SK-N-SH (cell line): ENCODE measurements at regions not wholly inside any gene's neighbourhood (a gene's known extent, or its start where the extent isn't known, plus 50 kb on each side); places are given as distances from the start of the nearest gene placed in this dataset.

Experiments
- CTCF ChIA-PET: fragments of 300-600, 350-600 bp; formaldehyde crosslinking; extraction: SDS; loops from one replicate; lab custom pipeline; 2021; lab: Yijun Ruan, JAX
- POLR2A ChIA-PET: fragments of 350-600 bp; sonication (Branson Sonifier 250); formaldehyde crosslinking; extraction: SDS; loops from one replicate; lab custom pipeline; 2020; ENCODE audit warnings: antibody characterized with exemption, inconsistent platforms; lab: Yijun Ruan, JAX
- DNase-seq: peaks from one replicate; pipeline ENCODE4 v3.0.0; 2012
- H2AFZ ChIP-seq: fragments of 200-600 bp; sonication (generic); 2 replicates; pipeline ENCODE4 v1.8.1; 2016; ENCODE audit warnings: antibody characterized with exemption, mild to moderate bottlenecking, low read depth
- H3F3A ChIP-seq: fragments of 200-600 bp; sonication (generic); replicated peaks from 2 replicates; pipeline ENCODE3; 2016; ENCODE audit warnings: antibody characterized with exemption, mild to moderate bottlenecking; ENCODE audit not compliant: insufficient read depth
- H3K27ac ChIP-seq, 2 experiments: fragments of 200-500 bp in 1 of 2; fragments of 200-600 bp in 1 of 2; sonication (Bioruptor generic) in 1 of 2; sonication (generic), shearing (Covaris generic) in 1 of 2; 2 replicates each; pipeline versions ENCODE4 v1.5.1 to v1.6.1; 2014 to 2016; ENCODE audit warnings: low read depth in 2 of 2, inconsistent platforms in 1 of 2, low read length in 1 of 2, mild to moderate bottlenecking in 1 of 2, mixed read lengths in 1 of 2
- H3K27me3 ChIP-seq: fragments of 200-600 bp; sonication (generic), shearing (Covaris generic); 2 replicates; pipeline ENCODE4 v1.6.1; 2016; ENCODE audit warnings: mixed run types; ENCODE audit not compliant: insufficient read depth
- H3K36me3 ChIP-seq, 2 experiments: fragments of 200-500 bp in 1 of 2; fragments of 200-600 bp in 1 of 2; sonication (Bioruptor generic) in 1 of 2; sonication (generic) in 1 of 2; replicated peaks in 1 of 2; 2 replicates each; pipeline versions ENCODE3 to v1.5.1; 2014 to 2016; ENCODE audit warnings: low read length in 1 of 2, mild to moderate bottlenecking in 1 of 2; ENCODE audit not compliant: insufficient read depth in 2 of 2, control insufficient read depth in 1 of 2
- H3K4me1 ChIP-seq, 2 experiments: fragments of 200-500 bp in 1 of 2; fragments of 200-600 bp in 1 of 2; sonication (Bioruptor generic) in 1 of 2; sonication (generic), shearing (Covaris generic) in 1 of 2; 2 replicates each; pipeline versions ENCODE4 v1.5.1 to v1.6.1; 2014 to 2016; ENCODE audit warnings: low read depth in 1 of 2, low read length in 1 of 2, mixed run types in 1 of 2; ENCODE audit not compliant: insufficient read depth in 2 of 2, control insufficient read depth in 1 of 2
- H3K4me2 ChIP-seq: fragments of 200-600 bp; sonication (generic), shearing (Covaris generic); 2 replicates; pipeline ENCODE4 v1.6.1; 2017; ENCODE audit warnings: mixed run types
- H3K4me3 ChIP-seq, 2 experiments: fragments of 200-500 bp in 1 of 2; fragments of 200-600 bp in 1 of 2; sonication (Bioruptor generic) in 1 of 2; sonication (generic), shearing (Covaris generic) in 1 of 2; 2 replicates each; pipeline versions ENCODE4 v1.5.1 to v1.8.1; 2014 to 2016; ENCODE audit warnings: low read depth in 2 of 2, inconsistent platforms in 1 of 2, low read length in 1 of 2, mild to moderate bottlenecking in 1 of 2, mixed read lengths in 1 of 2, moderate library complexity in 1 of 2
- H3K79me2 ChIP-seq: fragments of 200-600 bp; sonication (generic); 2 replicates; pipeline ENCODE4 v1.8.1; 2017; ENCODE audit warnings: mild to moderate bottlenecking; ENCODE audit not compliant: insufficient read depth
- H3K9ac ChIP-seq: fragments of 200-600 bp; sonication (generic); 2 replicates; pipeline ENCODE4 v1.6.1; 2017; ENCODE audit warnings: mixed run types
- H3K9me2 ChIP-seq: fragments of 200-600 bp; sonication (generic); 2 replicates; pipeline ENCODE4 v1.6.1; 2017; ENCODE audit warnings: mixed run types
- H3K9me3 ChIP-seq: fragments of 200-600 bp; sonication (generic); 2 replicates; pipeline ENCODE4 v1.6.1; 2017; ENCODE audit warnings: mixed run types, mild to moderate bottlenecking, moderate library complexity
- H4K20me1 ChIP-seq: fragments of 200-600 bp; sonication (generic); 2 replicates; pipeline ENCODE4 v1.6.1; 2017; ENCODE audit warnings: mild to moderate bottlenecking, mixed run types; ENCODE audit not compliant: insufficient read depth
- CHD2 ChIP-seq: fragments of 150-350 bp; IDR thresholded peaks from 2 replicates; pipeline ENCODE4 v1.6.1; 2018; ENCODE audit warnings: low read length; ENCODE audit not compliant: partially characterized antibody
- FOSL2 ChIP-seq: IDR thresholded peaks from 2 replicates; pipeline ENCODE4 v1.4.0; 2012; ENCODE audit warnings: low read depth, mild to moderate bottlenecking, moderate library complexity, borderline replicate concordance
- GABPA ChIP-seq: IDR thresholded peaks from 2 replicates; pipeline ENCODE4 v1.4.0; 2012; ENCODE audit warnings: low read depth, mild to moderate bottlenecking
- JUND ChIP-seq: IDR thresholded peaks from 2 replicates; pipeline ENCODE4 v1.4.0; 2012
- MEF2A ChIP-seq: IDR thresholded peaks from 2 replicates; pipeline ENCODE4 v1.4.0; 2012; ENCODE audit warnings: low read depth, borderline replicate concordance
- MXI1 ChIP-seq: IDR thresholded peaks from 2 replicates; pipeline ENCODE4 v1.6.1; 2012; ENCODE audit warnings: mild to moderate bottlenecking, low read depth, low read length, improper control_type of control experiment
- NRF1 ChIP-seq: IDR thresholded peaks from 2 replicates; pipeline ENCODE4 v1.6.1; 2012; ENCODE audit warnings: low read depth, mild to moderate bottlenecking, low read length
- POLR2AphosphoS5 ChIP-seq: IDR thresholded peaks from 2 replicates; pipeline ENCODE4 v1.6.1; 2012; ENCODE audit warnings: low read depth, low read length
- RFX5 ChIP-seq: IDR thresholded peaks from 2 replicates; pipeline ENCODE4 v1.6.1; 2012; ENCODE audit warnings: mild to moderate bottlenecking, improper control_type of control experiment, low read length
- RXRA ChIP-seq: IDR thresholded peaks from 2 replicates; pipeline ENCODE4 v1.4.0; 2012; ENCODE audit warnings: low read depth, mild to moderate bottlenecking, borderline replicate concordance
- SIN3A ChIP-seq: IDR thresholded peaks from 2 replicates; pipeline ENCODE4 v1.6.1; 2012; ENCODE audit warnings: low read depth, mild to moderate bottlenecking, low read length, moderate library complexity, borderline replicate concordance
- SMC3 ChIP-seq: IDR thresholded peaks from 2 replicates; pipeline ENCODE4 v1.6.1; 2012; ENCODE audit warnings: low read depth, low read length, improper control_type of control experiment
- TEAD4 ChIP-seq: IDR thresholded peaks from 2 replicates; pipeline ENCODE4 v1.4.0; 2012; ENCODE audit warnings: mild to moderate bottlenecking, borderline replicate concordance; ENCODE audit not compliant: insufficient read depth
- WGBS: methylation state at CpG from one replicate; pipeline ENCODE4 v1.1.6; 2017; ENCODE audit warnings: low lambda C conversion rate; 5-methylcytosine and 5-hydroxymethylcytosine counted together
- TF ChIP-seq, protein P1 (sequence below): IDR thresholded peaks from 2 replicates; pipeline ENCODE4 v1.4.0; 2012; ENCODE audit warnings: low read depth, borderline replicate concordance
- TF ChIP-seq, protein P2 (sequence below): fragments of 150-350 bp; IDR thresholded peaks from 2 replicates; pipeline ENCODE4 v1.6.1; 2016; ENCODE audit warnings: mild to moderate bottlenecking, low read depth, low read length
- TF ChIP-seq, protein P3 (sequence below): IDR thresholded peaks from 2 replicates; pipeline ENCODE4 v1.6.1; 2012; ENCODE audit warnings: mild to moderate bottlenecking, low read depth, low read length, moderate library complexity
- TF ChIP-seq, protein P4 (sequence below): IDR thresholded peaks from 2 replicates; pipeline ENCODE4 v1.4.0; 2012; ENCODE audit warnings: low read depth, borderline replicate concordance
- TF ChIP-seq, protein P5 (sequence below): IDR thresholded peaks from 2 replicates; pipeline ENCODE4 v1.4.0; 2012; ENCODE audit warnings: low read depth

DNA sequence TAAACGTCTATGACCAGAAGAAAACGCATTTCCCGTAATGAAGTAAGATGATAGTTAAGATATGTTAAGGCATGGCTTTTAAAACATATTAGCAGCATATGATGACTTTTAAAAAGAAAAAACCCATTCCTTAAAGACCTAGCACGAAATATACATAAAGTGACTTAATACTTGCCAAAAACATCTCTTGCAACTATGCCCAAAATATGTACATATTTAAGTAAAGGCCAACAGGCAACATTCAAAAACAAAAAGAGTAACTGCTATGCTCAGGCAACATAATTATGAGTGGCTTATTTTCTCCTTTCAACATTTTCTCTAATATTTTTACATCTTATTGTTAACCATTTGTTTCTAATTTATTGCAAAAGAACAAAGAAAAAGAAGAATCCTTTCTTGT, 60.3 kb upstream of the PAPOLG start:
- no peaks in the 10 kb centered on the region for H3K4me1 ChIP-seq
- CTCF ChIA-PET, result interaction anchor here (0.7 to 5.2 kb wide), 4 partner anchors 11 to 1306 kb away, joined by 3 to 33 read pairs (median 5); no protein-coding TSS in a partner anchor
- POLR2A ChIA-PET, result no interaction called here
- no peaks in the 10 kb centered on the region for H3K27me3 ChIP-seq
- H3K9me3 ChIP-seq, result no peaks in the 10 kb centered on the region
- no peaks in the 10 kb centered on the region for H4K20me1 ChIP-seq
- no peak for DNase-seq
- WGBS, result 54% methylated on average over 4 of the region's 4 CpGs
- H3K36me3 ChIP-seq, result no peaks in the 10 kb centered on the region
- H3F3A ChIP-seq, result no peaks in the 10 kb centered on the region
- no peak overlapping the region for H3K4me2 ChIP-seq
- TF ChIP-seq MEF2A (no peak), FOSL2 (no peak), RFX5 (no peak), SIN3A (no peak), SMC3 (no peak), JUND (no peak), MXI1 (no peak), POLR2AphosphoS5 (no peak), NRF1 (no peak), TEAD4 (no peak), GABPA (no peak), CHD2 (no peak), RXRA (no peak)
- TF ChIP-seq, protein P1, sequence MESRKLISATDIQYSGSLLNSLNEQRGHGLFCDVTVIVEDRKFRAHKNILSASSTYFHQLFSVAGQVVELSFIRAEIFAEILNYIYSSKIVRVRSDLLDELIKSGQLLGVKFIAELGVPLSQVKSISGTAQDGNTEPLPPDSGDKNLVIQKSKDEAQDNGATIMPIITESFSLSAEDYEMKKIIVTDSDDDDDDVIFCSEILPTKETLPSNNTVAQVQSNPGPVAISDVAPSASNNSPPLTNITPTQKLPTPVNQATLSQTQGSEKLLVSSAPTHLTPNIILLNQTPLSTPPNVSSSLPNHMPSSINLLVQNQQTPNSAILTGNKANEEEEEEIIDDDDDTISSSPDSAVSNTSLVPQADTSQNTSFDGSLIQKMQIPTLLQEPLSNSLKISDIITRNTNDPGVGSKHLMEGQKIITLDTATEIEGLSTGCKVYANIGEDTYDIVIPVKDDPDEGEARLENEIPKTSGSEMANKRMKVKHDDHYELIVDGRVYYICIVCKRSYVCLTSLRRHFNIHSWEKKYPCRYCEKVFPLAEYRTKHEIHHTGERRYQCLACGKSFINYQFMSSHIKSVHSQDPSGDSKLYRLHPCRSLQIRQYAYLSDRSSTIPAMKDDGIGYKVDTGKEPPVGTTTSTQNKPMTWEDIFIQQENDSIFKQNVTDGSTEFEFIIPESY, result no peak
- TF ChIP-seq, protein P2, sequence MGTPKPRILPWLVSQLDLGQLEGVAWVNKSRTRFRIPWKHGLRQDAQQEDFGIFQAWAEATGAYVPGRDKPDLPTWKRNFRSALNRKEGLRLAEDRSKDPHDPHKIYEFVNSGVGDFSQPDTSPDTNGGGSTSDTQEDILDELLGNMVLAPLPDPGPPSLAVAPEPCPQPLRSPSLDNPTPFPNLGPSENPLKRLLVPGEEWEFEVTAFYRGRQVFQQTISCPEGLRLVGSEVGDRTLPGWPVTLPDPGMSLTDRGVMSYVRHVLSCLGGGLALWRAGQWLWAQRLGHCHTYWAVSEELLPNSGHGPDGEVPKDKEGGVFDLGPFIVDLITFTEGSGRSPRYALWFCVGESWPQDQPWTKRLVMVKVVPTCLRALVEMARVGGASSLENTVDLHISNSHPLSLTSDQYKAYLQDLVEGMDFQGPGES, result no peak
- TF ChIP-seq, protein P3, sequence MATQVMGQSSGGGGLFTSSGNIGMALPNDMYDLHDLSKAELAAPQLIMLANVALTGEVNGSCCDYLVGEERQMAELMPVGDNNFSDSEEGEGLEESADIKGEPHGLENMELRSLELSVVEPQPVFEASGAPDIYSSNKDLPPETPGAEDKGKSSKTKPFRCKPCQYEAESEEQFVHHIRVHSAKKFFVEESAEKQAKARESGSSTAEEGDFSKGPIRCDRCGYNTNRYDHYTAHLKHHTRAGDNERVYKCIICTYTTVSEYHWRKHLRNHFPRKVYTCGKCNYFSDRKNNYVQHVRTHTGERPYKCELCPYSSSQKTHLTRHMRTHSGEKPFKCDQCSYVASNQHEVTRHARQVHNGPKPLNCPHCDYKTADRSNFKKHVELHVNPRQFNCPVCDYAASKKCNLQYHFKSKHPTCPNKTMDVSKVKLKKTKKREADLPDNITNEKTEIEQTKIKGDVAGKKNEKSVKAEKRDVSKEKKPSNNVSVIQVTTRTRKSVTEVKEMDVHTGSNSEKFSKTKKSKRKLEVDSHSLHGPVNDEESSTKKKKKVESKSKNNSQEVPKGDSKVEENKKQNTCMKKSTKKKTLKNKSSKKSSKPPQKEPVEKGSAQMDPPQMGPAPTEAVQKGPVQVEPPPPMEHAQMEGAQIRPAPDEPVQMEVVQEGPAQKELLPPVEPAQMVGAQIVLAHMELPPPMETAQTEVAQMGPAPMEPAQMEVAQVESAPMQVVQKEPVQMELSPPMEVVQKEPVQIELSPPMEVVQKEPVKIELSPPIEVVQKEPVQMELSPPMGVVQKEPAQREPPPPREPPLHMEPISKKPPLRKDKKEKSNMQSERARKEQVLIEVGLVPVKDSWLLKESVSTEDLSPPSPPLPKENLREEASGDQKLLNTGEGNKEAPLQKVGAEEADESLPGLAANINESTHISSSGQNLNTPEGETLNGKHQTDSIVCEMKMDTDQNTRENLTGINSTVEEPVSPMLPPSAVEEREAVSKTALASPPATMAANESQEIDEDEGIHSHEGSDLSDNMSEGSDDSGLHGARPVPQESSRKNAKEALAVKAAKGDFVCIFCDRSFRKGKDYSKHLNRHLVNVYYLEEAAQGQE, result no peak
- TF ChIP-seq, protein P4, sequence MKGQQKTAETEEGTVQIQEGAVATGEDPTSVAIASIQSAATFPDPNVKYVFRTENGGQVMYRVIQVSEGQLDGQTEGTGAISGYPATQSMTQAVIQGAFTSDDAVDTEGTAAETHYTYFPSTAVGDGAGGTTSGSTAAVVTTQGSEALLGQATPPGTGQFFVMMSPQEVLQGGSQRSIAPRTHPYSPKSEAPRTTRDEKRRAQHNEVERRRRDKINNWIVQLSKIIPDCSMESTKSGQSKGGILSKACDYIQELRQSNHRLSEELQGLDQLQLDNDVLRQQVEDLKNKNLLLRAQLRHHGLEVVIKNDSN, result no peak
- TF ChIP-seq, protein P5, sequence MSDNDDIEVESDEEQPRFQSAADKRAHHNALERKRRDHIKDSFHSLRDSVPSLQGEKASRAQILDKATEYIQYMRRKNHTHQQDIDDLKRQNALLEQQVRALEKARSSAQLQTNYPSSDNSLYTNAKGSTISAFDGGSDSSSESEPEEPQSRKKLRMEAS, result no peak
- TF ChIP-seq, all 33 proteins: peak for 0
- Histone ChIP-seq H3K9me2 (no peaks in the 10 kb centered on the region), H2AFZ (no peak overlapping the region), H3K79me2 (no peaks in the 10 kb centered on the region), H3K27ac (no peak overlapping the region), H3K9ac (no peak overlapping the region), H3K4me3 (no peak overlapping the region)
